Stimulated activated effector memory CD8-positive, alpha-beta T cell treated with anti-CD3 and anti-CD28 coated beads, Interleukin-12 subunit alpha, Interleukin-12 subunit beta, amount 100 ng/mL, for 72 hours (primary cell): ENCODE measurements at regions not wholly inside any gene's neighbourhood (a gene's known extent, or its start where the extent isn't known, plus 50 kb on each side); places are given as distances from the start of the nearest gene placed in this dataset.
"Not testable (repeated sequence)": the region's sequence is repeated elsewhere in the genome, so short reads cannot be mapped to it uniquely, and the experiment has no call there.

Source experiments
- ATAC-seq: fragments of 150-1000 bp; cut with Tn5 transposase; 2 replicates; pipeline ENCODE4 v1.10.0; 2021
- DNase-seq, 2 donors: peaks; one replicate each; pipeline ENCODE4 v3.0.0; 2021 to 2022; ENCODE audit warnings: low spot score in 2 of 2
- H3K27ac Mint-ChIP-seq: one replicate; pipeline ENCODE4 v1.8.0; 2022; ENCODE audit warnings: mild to moderate bottlenecking, mixed read lengths
- H3K36me3 Mint-ChIP-seq: one replicate; pipeline ENCODE4 v1.8.0; 2022; ENCODE audit warnings: mild to moderate bottlenecking, mixed read lengths
- H3K4me1 Mint-ChIP-seq: one replicate; pipeline ENCODE4 v1.8.0; 2022; ENCODE audit warnings: mixed read lengths
- H3K4me3 Mint-ChIP-seq: one replicate; pipeline ENCODE4 v1.8.0; 2022; ENCODE audit warnings: mild to moderate bottlenecking, mixed read lengths
- H3K9me3 Mint-ChIP-seq: one replicate; pipeline ENCODE4 v1.8.0; 2022; ENCODE audit warnings: mixed read lengths

DNA sequence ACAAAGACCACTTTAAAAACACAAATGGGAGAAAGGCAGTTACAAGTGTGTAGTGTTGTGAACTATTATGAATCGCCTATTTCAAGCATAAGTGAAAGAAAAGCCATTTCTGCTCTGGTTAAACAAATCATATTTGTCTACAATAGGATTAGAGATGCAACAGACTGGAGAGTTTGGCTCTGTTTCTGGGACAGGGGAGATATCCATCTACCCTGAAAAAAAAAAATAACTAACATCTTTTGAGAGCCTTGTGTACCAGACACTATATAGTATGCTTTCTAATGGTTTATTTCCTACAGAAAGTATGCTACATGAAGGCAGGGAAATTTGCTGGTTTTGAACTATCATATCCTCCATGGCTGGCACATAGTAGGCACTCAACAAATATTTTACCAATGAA, 106.7 kb upstream of the FHIT start:
- Mint-ChIP-seq H3K36me3 (no peaks in the 10 kb centered on the region), H3K4me1 (no peaks in the 10 kb centered on the region), H3K27ac (no peak overlapping the region), H3K9me3 (no peaks in the 10 kb centered on the region), H3K4me3 (no peak overlapping the region)
- DNase-seq (no peak), ATAC-seq (no peak)

DNA sequence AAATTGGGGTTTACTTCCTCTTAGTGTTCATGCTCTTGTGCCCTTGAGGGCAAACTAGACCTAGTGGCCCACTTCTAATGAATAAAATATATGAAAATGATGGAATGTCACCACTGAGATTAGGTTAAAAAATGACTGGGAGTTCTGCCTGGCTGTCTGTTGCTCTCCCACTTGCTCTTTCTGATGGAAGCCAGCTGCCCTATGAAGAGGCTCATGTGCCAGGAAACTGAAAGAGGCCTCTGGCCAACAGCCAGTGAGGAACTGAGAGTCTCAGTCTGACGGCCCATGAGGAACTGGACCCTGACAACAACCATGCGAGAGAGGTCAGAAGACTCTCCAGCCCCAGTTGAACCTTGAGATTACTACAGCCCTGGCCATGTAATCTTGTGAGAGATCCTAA, 107.1 kb upstream of the FHIT start:
- no peaks in the 10 kb centered on the region for H3K9me3 Mint-ChIP-seq
- DNase-seq (no peak), ATAC-seq (no peak)
- H3K4me1 Mint-ChIP-seq, result no peaks in the 10 kb centered on the region
- no peaks in the 10 kb centered on the region for H3K36me3 Mint-ChIP-seq
- H3K27ac Mint-ChIP-seq, result no peak overlapping the region
- H3K4me3 Mint-ChIP-seq, result no peak overlapping the region

DNA sequence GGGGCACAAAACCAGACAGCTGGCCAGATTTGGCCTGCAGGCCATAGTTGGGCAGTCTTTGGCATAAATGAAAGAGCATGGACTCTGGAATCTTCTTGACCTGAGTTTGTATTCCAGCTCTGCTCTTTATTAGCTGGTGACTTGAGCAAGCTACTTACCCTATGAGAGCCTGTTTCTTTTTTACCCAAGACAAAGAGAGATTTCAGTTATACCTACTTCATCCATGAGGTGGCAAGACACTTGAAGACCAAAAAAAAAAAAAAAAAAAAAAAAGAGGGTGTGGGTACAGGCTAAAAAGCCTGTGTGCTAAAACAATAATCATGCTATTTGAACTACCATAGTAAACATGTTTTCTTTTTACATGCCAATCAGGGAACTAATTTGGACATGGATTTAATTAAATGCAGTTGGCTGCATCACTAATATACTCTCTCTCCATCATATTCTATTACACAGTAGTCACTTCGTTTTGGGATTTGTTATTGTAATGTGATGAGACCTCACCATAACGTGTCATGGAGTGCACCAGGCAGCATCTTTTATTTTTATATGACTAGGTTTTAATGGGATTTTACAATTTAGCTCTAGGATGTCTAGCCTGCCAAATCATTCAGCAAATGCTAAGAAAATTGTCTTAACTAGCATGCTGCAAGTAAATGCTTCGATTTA, 109.2 kb upstream of the FHIT start:
- Mint-ChIP-seq H3K36me3 (no peaks in the 10 kb centered on the region), H3K4me3 (no peak overlapping the region), H3K9me3 (peaks cover 4% of the 10 kb centered on the region), H3K4me1 (no peaks in the 10 kb centered on the region), H3K27ac (no peak overlapping the region)
- DNase-seq, result no peak
- no peak for ATAC-seq

DNA sequence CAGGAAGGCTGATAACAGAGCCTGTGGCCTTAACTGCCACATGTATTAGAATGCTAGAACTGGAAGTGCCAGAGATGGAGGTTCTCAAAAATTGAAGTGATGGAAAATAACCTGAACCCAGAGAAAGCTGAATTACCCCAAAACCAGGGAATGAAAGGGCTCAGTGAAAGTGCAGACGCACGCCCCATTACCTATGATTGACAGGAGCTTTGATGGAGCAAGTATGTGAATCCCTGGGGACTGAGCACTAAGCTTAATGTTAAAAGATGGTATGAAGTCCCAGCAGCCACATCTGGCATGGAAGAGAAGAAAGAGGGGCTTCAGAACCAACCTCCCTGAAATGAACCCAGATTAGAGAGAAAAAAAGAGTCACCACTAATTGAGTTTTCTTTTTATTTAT, 118.4 kb upstream of the FHIT start:
- no peak for DNase-seq
- Mint-ChIP-seq H3K9me3 (no peaks in the 10 kb centered on the region), H3K36me3 (no peaks in the 10 kb centered on the region), H3K4me3 (no peak overlapping the region), H3K4me1 (no peaks in the 10 kb centered on the region), H3K27ac (no peak overlapping the region)
- ATAC-seq, result no peak

DNA sequence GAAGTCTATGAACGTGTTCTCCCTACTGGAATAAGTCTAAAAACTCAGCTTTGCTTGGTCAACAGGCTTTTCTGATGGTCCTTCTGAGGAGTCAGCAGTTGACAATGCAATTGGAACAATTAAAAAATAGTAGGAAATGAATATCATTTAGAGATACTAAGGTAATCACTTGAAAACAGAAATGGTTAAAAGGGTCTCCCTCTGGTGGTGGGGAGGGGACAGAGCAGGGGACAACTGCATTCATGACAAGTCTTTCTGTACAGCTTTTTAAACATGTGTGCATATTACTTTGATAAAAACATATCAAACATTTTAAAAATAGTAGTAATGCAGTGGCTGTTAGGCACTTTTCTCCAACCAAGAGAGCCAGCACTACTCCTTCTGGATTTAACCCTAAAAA, 119.9 kb upstream of the FHIT start:
- H3K9me3 Mint-ChIP-seq, result no peaks in the 10 kb centered on the region
- no peak for DNase-seq
- H3K36me3 Mint-ChIP-seq, result no peaks in the 10 kb centered on the region
- ATAC-seq, result no peak
- no peaks in the 10 kb centered on the region for H3K4me1 Mint-ChIP-seq
- no peak overlapping the region for H3K4me3 Mint-ChIP-seq
- no peak overlapping the region for H3K27ac Mint-ChIP-seq

DNA sequence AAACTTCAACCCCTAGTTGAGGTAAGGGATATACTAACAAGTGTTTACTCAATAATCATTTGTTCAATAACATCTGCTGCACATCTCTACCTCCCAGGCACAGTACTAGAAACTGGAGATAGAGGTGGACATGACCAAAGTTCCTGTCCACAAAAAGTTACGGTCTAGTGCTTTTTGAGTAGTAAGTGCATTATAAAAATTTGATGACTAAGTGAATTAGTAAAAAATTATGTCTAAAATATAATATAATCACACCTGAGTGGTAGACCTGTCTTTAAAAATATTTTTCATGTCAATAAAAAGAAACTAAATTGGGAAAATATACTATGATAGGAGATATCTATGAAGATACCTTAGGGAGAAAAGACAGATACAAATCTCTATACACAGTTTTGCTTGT, 121.5 kb upstream of the FHIT start:
- ATAC-seq, result no peak
- no peaks in the 10 kb centered on the region for H3K36me3 Mint-ChIP-seq
- H3K4me3 Mint-ChIP-seq, result no peak overlapping the region

DNA sequence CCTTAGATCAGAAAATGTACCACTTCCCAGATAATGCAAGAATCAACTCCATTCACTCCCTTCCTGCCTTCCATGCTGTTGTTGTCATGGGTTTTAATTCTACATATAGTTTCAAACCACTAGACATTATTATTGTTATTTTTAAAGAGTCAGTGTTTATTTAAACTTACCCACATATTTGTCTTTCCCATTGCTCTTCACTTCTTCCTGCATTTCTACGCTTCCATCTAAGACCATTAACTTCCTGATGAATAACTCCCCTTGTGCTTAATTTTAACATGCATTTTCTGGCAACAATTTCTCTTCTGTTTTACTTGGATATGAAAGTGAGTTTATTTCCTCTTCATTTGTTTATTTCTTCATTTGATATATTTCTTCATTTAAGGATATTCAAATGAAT, 127.1 kb upstream of the FHIT start:
- Mint-ChIP-seq H3K9me3 (no peaks in the 10 kb centered on the region), H3K36me3 (no peaks in the 10 kb centered on the region), H3K4me1 (no peaks in the 10 kb centered on the region), H3K4me3 (no peak overlapping the region), H3K27ac (no peak overlapping the region)
- ATAC-seq (no peak), DNase-seq (no peak)

More for the DNA sequence above, 121.5 kb upstream of the FHIT start:
- H3K27ac Mint-ChIP-seq, result no peak overlapping the region
- H3K4me1 Mint-ChIP-seq, result no peaks in the 10 kb centered on the region
- H3K9me3 Mint-ChIP-seq, result no peaks in the 10 kb centered on the region
- DNase-seq, result no peak

DNA sequence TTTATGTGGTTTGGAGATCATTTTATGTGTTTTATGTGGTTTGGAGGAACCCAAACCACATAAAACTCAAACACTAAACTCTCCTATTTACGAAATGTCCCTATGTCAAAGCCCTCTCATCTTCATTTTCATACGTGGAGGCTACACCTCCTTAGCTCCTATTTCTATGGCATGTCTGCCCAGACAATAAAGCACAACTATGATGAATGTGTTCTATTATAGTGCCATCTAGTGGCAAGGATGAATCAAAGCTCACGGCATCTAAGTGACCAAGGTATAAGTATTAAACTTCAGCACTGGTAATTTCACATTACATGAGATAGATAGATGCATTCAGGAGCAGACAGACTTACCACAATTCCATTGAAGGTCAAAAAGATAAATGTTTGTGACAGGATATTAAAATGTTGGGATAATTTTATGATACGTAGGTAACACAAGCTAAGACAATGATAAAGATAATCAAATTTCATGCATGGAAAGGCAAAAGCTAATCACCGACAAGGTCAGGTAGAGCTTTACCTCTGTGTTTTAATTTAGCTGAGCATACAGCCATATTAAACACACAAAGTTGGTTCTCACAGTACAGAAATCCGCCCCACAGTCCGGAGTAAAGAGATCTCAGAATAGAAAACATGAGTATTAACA, 130.6 kb upstream of the FHIT start:
- peak; percentile 48 for ATAC-seq
- DNase-seq, result no peak
- H3K4me3 Mint-ChIP-seq, result no peak overlapping the region
- H3K36me3 Mint-ChIP-seq, result no peaks in the 10 kb centered on the region
- no peak overlapping the region for H3K27ac Mint-ChIP-seq
- no peaks in the 10 kb centered on the region for H3K4me1 Mint-ChIP-seq
- peaks cover 3% of the 10 kb centered on the region for H3K9me3 Mint-ChIP-seq

DNA sequence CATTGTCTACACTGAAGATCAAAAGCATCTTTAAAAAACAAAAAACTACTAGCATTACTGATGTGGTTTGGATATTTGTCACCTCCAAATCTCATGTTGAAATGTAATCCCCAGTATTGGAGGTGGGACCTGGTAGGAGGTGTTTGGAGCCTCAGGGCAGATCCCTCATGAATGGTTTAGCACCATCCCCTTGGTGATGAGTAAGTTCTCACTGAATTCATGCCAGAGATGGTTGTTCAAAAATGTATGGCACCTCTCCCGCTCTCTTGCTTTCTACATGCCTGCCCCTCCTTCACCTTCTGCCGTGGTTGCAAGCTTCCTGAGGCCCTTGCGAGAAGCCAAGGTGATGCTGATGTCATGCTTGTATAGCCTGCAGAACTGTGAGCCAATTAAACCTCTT, 136.6 kb upstream of the FHIT start:
- peaks cover 3% of the 10 kb centered on the region for H3K9me3 Mint-ChIP-seq
- H3K27ac Mint-ChIP-seq, result no peak overlapping the region
- no peaks in the 10 kb centered on the region for H3K36me3 Mint-ChIP-seq
- DNase-seq, result no peak
- no peak for ATAC-seq
- H3K4me3 Mint-ChIP-seq, result no peak overlapping the region
- H3K4me1 Mint-ChIP-seq, result no peaks in the 10 kb centered on the region

DNA sequence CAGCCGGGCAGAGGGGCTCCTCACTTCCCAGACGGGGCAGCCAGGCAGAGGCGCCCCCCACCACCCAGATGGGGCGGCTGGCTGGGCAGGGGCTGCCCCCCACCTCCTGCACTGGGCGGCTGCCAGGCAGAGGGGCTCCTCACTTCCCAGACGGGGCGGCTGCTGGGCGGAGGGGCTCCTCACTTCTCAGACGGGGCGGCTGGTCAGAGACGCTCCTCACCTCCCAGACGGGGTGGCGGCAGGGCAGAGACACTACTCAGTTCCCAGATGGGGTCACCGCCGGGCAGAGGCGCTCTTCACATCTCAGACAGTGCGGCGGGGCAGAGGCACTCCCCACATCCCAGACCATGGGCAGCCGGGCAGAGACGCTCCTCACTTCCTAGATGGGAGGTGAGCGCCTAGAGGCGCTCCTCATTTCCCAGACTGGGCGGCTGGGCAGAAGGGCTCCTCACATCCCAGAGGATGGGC, 142.3 kb upstream of the FHIT start:
- H3K4me3 Mint-ChIP-seq, H3K4me1 Mint-ChIP-seq, H3K9me3 Mint-ChIP-seq, H3K36me3 Mint-ChIP-seq, H3K27ac Mint-ChIP-seq, ATAC-seq, DNase-seq: not testable (repeated sequence)

DNA sequence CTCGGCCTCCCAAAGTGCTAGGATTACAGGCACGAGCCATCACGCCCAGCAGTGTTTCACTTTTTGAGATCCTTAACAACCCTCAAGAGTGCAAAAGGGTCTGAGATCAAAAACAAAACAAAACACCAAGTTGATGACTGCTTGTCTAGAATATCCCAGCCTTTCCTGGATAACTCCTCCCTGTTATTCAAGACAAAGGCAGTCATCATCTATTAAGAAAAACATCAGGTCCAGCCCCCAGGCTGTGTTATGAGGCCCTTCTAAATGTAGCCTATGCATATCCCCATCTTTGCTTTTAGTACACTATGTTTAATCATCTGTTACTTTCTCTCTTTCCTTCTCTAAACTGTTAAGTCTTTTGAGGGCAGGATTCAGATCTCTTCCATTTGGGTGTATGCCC, 150.1 kb upstream of the FHIT start:
- Mint-ChIP-seq H3K9me3 (peaks cover under 1% of the 10 kb centered on the region), H3K27ac (no peak overlapping the region), H3K36me3 (no peaks in the 10 kb centered on the region), H3K4me1 (no peaks in the 10 kb centered on the region), H3K4me3 (no peak overlapping the region)
- no peak for DNase-seq
- ATAC-seq, result no peak

DNA sequence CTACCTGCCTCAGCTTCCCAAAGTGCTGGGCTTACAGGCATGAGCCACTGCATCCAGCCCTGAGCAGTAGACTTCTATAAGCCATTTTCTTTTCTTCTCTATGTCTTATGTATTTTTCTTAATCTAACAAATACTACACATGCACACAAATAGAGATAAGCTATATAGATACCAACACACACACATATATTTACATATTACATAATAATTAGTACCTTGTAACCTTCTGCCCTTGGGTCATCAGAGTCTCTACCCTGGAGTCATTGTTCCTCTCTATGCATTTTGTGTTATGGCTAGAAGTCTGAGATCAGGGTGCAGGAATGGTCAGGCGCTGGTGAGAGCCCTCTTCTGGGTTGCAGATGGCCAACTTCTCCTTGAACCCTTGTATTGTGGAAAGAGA, 154.0 kb upstream of the PTPRG start:
- DNase-seq (no peak), ATAC-seq (no peak)
- Mint-ChIP-seq H3K36me3 (no peaks in the 10 kb centered on the region), H3K27ac (no peak overlapping the region), H3K4me3 (no peak overlapping the region), H3K9me3 (peaks cover 4% of the 10 kb centered on the region), H3K4me1 (no peaks in the 10 kb centered on the region)

DNA sequence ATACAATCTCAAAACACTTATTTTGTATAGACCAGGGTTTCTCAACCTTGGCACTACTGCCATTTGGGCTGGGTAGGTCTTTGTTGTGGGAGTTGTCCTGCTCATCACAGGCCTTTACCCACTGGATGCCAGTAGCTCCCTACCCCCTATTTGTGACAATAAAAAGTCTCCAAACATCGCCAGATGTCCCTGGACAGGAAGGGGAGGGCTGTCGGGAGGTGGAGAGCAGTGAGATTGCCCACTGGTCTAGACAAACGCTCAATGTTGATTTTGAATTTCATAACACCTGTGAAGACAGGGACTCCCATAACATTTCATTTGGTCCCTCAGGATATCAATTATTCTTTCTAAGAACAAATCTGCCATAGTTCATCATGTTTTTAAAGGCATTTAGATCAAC, 151.7 kb upstream of the PTPRG start:
- no peaks in the 10 kb centered on the region for H3K4me1 Mint-ChIP-seq
- peaks cover 9% of the 10 kb centered on the region for H3K9me3 Mint-ChIP-seq
- H3K27ac Mint-ChIP-seq, result no peak overlapping the region
- H3K36me3 Mint-ChIP-seq, result no peaks in the 10 kb centered on the region
- H3K4me3 Mint-ChIP-seq, result no peak overlapping the region
- ATAC-seq (no peak), DNase-seq (no peak)

DNA sequence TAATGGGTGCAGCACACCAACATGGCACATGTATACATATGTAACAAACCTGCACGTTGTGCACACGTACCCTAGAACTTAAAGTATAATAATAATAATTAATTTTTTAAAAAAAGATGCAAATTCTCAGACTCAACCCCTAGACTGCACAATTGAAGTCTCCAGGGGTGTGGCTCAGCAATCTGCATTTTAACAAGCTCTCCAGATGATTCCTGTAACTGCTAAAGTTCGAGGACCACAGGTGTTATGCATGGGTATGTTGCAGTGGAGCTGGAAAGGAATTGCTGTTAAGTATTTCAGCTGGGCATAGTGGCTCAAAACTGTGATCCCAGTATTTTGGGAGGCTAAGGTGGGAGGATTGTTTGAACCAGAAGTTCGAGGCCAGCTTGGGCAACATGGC, 151.0 kb upstream of the PTPRG start:
- not testable (repeated sequence) for H3K4me1 Mint-ChIP-seq, H3K9me3 Mint-ChIP-seq, H3K27ac Mint-ChIP-seq, ATAC-seq, DNase-seq, H3K4me3 Mint-ChIP-seq, H3K36me3 Mint-ChIP-seq

DNA sequence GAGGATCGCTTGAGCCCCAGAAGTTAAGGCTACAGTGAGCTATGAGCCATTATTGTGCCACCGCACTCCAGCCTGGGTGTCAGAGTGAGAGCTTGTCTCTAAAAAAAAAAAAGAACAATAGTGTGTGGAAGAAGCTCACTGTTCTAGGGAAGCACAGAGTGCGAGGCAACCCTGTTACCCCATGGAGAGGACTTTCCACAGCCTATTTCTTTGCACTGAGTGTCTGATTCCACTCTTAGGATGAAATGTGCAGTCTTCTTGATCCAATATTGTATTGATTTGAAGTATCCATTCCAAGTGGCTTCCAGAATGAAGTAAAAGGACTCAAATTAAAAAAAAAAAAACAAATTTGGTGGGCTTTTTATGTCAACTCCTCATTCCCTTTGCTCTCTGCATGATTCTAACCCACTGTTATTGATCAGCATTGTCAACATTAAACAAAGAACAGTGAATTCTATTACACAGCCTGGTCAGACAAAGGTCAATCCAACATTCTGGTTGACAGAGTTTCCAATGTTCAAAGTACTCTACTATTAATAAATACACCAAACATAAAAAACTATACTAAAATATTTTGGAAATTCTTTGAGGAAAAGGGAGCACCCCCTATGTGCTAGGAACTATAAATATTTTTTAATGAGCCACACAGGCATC, 150.2 kb upstream of the PTPRG start:
- Mint-ChIP-seq H3K27ac (no peak overlapping the region), H3K36me3 (no peaks in the 10 kb centered on the region), H3K9me3 (peaks cover 9% of the 10 kb centered on the region), H3K4me3 (no peak overlapping the region), H3K4me1 (no peaks in the 10 kb centered on the region)
- DNase-seq (no peak), ATAC-seq (no peak)

DNA sequence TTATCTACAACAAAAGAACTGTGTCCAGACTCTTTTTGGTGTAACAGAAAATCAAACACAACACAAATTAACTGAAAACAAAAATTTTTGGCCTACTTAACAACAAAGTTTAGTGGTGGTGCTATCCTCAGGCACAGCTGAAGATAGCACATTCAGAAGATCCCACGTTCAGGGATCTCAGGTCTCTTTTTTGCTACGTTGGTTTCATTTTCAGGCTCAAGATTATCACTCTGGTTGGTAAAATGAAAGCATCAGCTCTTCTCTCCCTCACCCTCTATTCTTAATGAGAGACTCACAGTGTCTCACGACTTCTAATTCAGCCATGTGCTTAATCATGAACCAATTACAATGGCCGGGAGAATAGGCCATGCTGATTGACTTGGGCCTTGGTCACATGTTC, 146.9 kb upstream of the PTPRG start:
- Mint-ChIP-seq H3K4me1 (no peaks in the 10 kb centered on the region), H3K36me3 (no peaks in the 10 kb centered on the region), H3K27ac (no peak overlapping the region), H3K4me3 (no peak overlapping the region), H3K9me3 (peaks cover 6% of the 10 kb centered on the region)
- DNase-seq, result no peak
- ATAC-seq, result no peak
